SHP77 treated with DMSO at 0.1 percent for 48 hours (cell line): ENCODE measurements at regions not wholly inside any gene's neighbourhood (a gene's known extent, or its start where the extent isn't known, plus 50 kb on each side); places are given as distances from the start of the nearest gene placed in this dataset.
A peak's percentile ranks its signal among the peaks of the same experiment; 100 is the strongest.
"Not testable (repeated sequence)": the region's sequence is repeated elsewhere in the genome, so short reads cannot be mapped to it uniquely, and the experiment has no call there.

Source experiments
- DNase-seq: peaks from one replicate; lab custom pipeline; 2025; lab: John Stamatoyannopoulos, UW

DNA sequence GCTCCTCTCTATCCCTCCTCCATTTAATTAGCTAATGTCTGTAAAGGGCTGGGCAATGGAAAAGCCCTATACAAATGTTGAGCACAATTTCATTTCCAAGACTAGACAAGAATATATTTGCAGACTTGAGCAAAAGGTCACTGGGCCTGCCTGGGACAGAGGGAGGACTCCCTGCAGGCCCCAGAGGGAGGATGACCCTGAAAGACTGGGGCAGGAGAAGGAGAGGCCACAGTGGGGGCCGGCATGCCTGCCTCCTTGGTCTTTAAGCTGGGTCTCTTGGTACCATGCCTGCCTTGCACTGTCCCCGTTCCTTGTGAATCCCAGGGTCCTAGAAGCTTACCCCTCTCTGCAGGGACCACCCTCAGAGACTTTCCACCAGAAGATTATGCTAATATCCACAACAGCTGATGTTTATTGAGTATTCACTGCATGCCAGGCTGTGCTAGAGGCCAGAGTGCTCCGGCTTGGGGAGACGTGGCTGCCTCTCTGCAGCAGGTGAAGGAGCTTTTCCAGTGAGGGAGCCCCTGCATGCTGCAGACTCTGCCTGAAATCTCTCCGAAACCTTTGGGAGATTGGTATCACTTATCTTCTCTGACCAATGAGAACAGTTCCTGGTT lies 72.7 kb upstream of the HSPA9 start:
- DNase-seq: no peak

DNA sequence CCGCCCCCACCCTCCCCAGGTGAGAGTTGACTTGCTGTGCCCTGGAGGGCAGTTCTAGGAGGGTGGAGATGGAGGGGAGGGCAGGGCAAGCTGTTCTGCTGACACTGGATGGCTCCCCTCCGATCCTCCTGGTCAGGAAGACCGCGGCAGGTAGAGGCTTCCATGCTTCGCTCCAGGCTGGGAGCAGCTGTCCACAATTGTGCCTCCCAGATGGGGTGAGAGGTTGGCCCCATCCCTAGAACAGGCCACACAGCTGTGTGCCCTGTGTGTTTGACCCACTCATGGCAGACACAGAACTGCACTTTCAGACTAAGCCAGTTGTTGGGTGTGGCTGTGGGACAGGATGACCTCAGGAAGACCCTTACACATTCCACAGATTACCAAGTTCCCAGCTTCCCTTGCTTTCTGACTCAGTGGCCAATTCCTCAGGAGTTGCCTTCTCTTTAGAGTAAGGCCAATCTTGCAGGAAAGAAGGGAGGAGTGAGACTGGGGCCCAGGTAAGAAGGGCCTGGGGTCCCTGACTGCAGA lies 72.1 kb upstream of the HSPA9 start:
- DNase-seq: no peak

DNA sequence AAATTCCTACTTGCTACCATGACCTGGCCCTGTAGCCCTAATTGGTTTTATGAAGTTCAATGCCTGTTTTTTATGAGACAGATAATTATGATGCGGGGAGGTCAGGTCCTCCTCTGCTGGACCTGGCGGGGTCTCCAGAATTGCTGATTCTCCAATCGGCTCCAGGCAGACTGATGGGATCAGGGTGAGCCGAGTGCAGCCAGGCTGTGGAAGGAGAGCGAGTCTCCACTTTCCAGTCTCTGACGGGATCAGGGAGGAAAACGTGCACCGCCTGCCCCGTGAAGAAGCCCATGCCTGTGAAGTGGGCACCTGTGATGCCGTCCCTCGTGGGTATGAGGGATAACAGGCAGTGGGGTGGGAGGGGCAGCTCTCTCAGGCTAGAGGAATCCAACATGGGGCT lies 71.5 kb upstream of the HSPA9 start:
- no peak for DNase-seq

DNA sequence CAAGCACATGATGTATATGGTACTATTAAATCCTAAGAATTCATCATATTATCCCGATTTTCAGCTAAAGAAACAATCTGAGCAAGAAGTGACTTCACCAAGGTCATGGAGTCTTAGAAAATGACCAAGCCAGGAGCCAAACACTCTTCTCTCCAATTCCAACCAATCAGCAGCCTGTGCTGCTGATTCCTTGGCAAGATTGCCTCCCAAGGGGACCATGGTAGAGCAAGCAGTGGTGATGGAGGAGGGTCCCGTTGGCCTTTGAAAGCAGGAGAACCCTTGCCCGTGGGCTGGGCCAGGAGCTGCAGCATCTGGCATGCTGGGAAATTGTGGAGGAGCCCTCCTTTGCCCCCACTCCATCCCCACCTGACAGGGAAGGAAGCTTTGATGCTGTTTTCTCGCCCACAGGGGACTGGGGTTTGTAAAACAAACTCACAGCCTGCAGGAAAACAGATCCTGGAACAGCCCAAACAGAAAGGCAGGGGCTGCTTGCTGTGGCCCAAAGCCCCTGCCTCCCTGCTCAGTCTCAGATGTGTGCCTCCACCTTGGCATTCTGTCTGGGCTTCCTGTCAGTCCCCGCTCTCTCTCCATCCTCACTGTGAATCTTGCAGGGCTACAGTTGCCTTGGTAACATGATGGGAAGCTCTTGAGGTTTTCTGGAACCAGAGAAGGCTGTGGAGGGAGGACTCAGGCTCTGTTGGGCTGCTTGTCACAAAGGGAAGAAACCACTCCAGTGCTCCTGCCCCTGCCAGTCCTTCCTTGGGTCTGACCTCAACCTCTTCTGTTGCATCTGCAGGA lies 70.8 kb upstream of the HSPA9 start:
- DNase-seq: no peak

DNA sequence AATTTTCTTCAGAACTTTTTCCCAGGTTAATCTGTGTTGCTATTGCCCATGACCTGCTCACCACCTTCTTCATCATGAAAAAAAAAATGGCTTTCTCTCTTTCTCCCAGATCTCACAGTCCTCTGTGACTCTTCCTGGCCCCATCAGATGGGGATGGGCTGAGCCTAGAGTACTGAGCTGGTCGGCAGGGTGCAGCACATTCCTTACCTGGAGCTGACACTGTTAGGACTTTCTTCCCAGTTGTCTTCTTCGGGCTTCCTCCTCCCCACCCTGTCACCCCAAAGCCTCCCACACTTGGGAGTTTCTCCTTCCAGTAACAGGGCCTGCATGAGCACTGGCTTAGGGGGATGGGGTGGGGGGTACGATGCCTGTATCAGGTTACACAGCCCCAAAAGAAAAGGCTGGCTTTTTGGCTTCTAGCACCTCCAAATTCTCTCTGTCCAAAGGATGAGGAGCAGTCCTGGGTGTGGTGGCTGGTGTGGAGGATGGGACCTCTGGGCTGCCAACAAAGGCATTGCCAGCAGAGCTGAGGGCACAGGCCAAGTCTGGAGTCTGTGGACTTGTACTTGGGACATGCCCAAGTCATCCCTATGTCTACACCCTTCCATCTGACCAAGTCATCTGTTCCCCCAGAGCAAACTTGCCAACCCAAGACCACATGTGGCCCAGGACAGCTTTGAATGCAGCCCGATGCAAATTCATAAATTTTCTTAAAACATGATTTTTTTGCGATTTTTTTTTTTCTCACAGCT lies 68.0 kb upstream of the HSPA9 start:
- DNase-seq: no peak

DNA sequence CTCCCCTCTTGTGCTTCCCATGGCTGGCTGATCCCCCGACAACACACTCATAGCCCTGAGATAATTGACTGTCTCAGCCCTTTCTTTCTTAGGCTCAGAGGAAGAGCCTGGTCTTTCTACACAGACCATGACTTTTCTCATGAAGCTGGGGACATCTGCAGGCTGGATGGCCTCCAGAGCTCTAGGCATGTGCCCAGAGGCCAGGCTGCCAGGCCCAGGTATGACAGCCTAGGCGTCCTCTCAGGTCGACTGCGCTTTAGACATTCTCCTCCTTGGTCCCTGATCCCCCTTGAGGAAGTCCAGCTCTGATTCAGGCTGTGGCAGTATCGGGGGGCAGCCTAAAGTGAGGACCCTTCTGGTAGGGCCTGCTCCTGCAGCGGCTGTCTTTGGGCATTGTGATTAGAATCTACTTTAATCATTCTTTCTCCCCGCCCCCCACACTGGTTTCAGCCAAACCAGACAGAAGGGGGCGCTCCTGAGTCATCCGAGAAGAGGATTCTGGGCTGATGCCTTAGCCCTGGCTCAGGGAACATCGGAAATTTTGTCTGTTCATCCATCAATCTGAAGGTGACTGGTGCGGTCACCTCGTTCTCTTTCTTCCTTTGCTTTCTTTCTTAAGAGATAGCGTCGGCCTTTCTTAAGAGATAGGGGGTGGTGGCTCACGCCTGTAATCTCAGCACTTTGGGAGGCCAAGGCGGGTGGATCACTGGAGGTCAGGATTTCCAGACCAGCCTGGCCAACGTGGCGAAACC lies 66.5 kb upstream of the HSPA9 start:
- DNase-seq: peak; percentile 72

DNA sequence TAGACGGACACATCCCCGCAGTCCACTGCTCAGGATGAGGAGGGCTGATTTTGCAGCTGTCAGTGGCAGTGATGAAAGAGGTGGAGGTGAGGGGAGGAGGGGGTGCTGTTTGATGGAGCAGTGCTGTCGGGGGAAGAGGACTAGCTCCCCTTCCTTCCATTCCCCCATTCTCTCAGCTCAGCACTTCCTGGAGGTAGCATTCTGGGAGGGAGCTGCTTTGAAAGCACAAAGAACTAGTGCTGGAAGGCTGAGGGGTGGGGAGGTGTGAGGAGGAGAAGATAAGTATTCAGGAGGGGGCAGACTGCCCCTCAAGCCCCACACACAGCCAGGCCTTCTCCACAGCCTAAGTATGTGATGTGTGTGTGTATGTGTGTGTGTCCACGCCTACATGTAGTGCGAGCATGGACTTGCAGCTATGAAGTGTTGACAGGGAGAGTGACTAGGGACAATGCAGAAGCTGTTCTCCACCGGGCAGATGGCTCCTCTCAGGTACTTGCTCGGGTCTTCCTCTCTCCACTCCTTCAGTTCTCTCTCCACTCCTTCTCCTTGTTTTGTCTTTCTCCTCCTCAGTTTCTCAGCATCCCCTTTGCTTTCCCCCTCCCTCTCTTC lies 65.5 kb upstream of the HSPA9 start:
- DNase-seq: no peak

DNA sequence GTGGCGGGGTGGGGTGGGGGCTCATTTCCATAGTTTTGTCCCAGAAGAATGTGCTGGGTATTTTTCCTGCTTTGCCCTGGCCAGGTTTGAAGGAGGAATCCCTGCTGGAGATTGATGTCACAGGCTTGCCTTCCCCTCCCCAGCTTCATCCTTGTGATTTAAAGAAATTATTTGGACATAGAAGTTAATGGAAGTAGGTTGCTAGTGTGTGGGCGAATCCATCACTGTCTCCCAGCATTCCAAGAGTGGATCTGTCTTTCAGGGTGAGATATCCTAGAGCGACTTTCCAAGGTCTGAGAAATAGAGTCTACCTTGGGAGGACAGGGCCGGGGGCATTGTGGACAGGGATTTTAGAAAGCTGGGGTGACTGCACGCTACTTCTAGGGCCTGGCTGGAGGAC lies 64.9 kb upstream of the HSPA9 start:
- DNase-seq: no peak

DNA sequence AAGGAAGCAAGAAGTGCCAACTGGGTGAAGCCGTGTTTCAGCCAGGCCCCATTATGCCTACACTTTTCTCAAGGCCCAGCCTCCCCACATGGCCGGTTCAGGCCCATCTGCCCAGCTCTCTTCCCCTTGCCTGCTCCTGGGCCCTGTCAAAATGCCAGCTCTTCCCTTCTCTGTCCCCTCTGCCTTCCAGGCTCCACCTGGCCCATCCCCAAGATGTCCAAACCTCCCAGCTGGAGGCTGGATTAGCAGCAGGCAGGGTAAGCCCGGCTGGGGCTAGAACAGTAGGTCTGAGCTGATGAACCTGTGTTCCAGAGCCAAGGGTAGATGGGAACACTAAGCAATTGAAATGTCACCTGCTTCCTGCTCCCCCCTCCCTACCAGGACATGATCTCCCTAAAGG lies 64.1 kb upstream of the HSPA9 start:
- no peak for DNase-seq

DNA sequence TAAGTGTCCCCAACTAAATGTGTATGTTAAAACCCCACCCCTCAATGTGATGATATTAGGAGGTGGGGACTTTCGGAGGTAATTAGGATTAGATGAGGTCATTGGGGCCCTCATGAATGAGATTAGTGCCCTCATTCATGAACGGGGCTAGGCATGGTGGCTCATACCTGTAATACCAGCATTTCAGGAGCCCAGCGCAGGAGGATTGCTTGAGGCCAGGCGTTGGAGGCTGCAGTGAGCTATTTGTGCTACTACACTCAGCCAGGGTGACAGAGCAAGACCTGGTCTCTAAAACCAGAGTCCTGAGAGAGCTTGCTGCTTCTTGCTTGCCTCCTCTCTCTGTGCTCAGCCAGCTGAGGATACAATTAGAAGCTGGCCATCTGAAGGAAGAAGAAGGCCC lies 62.1 kb upstream of the HSPA9 start:
- no peak for DNase-seq

DNA sequence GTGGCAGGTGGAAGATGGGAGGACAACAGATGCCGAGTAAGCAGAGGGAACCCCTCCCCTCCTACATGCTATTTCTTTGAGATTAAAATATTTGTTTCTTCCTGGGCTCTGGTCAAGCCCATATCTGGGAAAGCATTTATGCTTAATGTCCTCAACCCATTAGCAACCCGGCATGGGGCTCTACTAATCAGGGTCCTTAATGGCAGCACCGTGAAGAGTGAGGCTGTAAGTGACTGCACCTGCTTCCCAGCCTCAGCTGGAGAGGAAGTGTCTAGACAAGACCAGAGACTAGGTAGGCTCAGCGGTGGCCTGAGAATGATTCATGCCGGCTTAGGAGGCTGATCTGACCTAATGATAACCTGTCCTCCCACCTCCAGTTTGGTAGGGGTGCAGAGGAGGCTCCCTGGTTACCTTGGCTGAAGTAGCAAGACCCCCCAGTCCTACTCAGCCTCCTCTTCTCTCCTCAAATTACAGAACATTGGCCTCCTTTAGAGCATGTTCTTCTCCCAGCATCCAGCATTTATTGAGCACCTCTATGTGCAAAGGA lies 61.3 kb upstream of the HSPA9 start:
- DNase-seq: no peak

DNA sequence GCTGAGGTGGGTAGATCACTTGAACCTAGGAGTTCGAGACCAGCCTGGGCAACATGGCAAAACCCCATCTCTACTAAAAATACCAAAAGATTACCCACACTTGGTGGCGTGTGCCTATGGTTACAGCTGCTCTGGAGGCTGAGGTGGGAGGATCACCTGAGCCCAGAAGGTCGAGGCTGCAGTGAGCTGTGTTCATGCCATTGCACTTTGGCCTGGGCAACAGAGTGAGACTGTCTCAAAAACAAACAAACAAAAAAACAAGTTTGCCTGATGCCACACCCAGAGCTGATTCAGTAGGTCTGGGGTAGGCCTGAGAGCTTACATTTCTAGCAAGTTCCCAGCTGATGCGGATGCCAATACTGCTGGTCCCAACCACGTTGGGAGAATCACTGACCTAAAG lies 60.5 kb upstream of the HSPA9 start:
- no peak for DNase-seq

DNA sequence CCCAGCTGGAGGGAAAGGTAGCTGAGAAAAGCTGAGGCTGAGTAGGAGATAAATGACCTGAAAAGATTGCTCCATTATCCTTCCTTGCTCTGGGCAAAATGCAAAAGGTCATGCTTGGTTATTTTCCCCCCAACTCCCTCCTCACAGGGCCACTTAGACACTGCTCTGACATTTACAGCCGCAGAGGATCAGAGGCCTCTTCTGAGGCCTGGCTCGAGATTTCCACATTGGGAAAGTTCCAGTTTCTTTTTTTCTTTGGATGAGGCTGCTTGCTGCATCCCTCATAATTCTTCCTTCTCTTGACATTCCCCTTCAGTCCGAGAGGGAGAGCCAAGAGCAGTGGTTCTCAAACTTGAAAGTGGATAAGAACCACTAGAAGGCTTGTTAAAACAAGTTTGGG lies 60.1 kb upstream of the HSPA9 start:
- DNase-seq: no peak

DNA sequence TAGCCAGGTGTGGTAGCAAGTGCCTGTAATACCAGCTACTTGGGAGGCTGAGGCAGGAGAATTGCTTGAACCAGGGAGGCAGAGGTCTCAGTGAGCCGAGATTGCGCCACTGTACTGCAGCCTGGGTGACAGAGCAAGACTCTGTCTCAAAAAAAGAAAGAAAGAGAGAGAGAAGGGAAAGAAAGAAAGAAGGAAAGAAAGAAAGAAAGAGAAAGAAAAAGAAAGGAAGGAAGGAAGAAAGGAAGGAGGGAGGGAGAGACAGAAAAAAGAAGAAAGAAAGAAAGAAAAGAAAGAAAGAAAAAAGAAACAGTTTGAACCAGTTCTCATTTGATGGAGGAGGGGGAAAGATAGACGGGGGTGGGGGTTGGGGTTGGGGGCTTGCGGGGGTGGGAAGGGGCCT lies 59.6 kb upstream of the HSPA9 start:
- not testable (repeated sequence) for DNase-seq

DNA sequence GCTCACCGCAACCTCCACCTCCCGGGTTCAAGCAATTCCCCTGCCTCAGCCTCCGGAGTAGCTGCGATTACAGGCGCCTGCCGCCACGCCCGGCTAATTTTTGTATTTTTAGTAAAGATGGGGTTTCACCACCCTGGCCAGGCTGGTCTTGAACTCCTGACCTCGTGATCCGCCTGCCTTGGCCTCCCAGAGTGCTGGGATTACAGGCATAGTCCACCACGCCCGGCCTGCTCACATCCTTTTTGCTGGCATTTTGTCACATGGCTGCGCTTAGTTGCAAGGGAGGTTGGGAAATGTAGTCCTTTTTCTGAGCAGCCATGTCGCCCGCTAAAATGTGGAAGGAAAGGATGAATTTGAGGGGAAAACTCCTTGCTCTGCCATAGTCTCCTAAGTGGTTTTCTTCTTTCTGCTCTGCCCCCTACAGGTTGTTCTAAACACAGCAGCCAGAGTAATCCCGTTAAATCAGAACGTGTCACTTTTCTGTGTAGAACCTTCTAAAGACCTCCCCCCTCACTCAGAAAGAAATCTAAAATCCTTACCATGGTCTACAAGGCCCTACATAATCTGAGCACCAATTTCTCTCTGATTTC lies 57.8 kb upstream of the HSPA9 start:
- DNase-seq: no peak

DNA sequence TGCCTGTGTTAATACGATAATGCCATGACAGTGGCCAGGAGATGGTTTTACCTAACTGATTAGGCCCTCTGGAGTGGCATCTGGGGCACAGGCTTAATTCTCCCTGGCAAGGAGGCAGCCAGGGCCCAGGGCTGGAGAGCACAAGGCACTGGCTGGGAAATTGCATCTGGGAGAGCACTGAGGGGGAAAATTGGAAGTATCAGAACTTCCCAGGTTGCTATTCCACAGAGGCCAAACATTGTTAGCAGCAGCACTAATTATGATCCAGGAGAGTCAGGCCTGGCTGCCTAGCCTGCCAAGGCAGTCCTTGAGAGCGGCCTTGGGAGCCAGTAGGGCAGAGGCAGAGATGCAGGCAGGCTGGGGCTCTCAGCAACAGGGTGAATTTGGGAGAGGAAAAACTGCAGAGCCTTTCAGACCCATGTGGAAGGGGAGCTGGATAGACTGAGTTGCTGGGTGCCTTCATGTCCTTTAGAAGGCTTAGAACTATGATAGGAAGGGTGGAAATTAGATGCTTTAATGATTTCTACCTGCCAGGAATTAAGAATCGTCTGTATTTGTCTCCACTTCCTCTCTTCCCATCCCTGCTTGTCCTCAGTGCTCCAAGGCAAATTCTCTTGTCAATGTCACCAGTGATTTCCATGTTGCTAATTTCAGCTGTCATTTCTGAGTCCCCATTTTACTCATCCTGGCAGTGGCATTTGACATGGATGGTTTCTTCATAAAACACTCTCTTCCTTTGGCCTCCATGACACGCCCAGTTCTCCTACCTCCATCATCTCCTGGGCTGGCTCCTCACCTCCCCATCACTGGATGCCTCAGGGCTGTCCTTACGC lies 56.1 kb upstream of the HSPA9 start:
- no peak for DNase-seq

DNA sequence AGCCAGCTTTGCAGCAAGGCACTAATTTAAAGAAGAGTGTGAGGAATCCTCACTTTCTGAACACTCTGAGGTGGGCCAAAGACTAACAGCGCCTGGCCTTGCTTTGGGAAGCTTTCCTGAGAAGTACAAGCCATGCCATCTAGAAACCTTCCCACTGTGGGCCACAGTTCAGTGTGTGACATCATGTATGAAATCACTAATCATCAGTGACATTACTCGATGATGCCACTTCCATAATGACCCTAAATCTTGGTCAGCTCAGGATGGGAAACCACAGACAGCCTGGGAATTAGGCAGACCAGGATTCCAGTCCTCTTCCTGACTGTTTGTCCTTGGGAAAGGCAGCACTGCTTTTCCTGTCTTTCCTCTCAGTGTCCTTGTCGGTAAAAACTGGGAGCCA lies 54.2 kb upstream of the HSPA9 start:
- DNase-seq: no peak

DNA sequence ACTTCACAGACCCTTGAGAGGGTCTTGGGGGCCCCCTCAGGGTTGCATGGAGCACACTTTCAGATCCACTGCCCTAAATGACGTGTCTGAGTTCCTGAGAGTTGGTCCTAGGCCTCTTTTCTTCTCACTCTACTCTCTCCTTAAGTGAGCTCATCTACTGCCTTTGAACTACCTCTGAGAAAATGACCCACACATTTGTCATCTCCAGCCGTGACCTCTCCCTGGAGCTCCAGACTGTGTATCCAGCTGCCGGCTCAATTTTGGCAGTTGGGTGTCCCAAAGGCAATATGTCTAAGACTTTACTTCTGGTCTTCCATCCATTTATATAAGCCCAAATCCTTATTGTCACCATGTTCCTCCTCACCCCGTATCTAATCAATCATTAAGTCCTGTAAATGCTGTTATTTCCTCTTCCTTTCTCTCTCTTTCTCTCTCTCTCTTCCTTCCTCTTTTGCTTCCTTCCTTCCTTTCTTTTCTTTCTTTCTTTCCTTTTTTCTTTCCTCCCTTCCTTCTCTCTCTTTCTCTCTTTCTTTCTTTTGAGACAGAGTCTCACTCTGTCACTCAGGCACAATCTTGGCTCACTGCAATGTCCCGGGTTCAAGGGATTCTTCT lies 51.2 kb upstream of the HSPA9 start:
- no peak for DNase-seq

DNA sequence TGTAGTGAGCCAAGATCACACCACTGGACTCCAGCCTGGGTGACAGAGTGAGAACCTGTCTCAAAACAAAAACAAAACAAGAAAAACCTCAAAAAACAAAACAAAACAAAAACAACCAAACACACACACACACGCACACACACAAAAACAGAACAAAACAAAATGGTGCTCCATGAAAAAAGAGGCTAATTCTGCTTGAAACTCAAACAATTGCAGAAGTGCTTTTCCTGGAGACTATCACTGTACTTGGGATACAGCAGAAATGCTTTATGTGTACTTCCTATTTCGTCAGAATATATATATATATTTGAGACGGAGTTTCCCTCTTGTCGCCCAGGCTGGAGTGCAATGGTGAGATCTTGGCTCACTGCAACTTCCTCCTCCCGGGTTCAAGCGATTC lies 49.9 kb upstream of the HSPA9 start:
- no peak for DNase-seq
